H1 (cell line): ENCODE measurements at regions not wholly inside any gene's neighbourhood (a gene's known extent, or its start where the extent isn't known, plus 50 kb on each side); places are given as distances from the start of the nearest gene placed in this dataset.

ENCODE experiments used
- CTCF ChIA-PET: fragments of 300-600 bp; sonication (Branson Sonifier 250); formaldehyde crosslinking; loops from one replicate; lab custom pipeline; 2021; ENCODE audit not compliant: partially characterized antibody; lab: Charles Lee
- POLR2A ChIA-PET: fragments of 300-600 bp; sonication (Branson Sonifier 250); formaldehyde crosslinking; loops from one replicate; lab custom pipeline; 2021; ENCODE audit warnings: inconsistent platforms; ENCODE audit not compliant: partially characterized antibody; lab: Charles Lee
- DNase-seq, 2 experiments: peaks; one replicate each; pipeline versions ENCODE4 v3.0.0 to v3.0.0-alpha.2; 2010 to 2022; ENCODE audit warnings: low spot score in 2 of 2, low read depth in 1 of 2, mixed read lengths in 1 of 2
- FAIRE-seq: peaks from 2 replicates; lab custom pipeline; 2011; peaks lifted over from hg19 to GRCh38; lab: Jason Lieb, UNC
- H2AFZ ChIP-seq: 2 replicates; pipeline ENCODE4 v1.8.1; 2012; ENCODE audit warnings: low read length, inconsistent platforms
- H2AK5ac ChIP-seq: 2 replicates; pipeline ENCODE4 v1.6.1; 2013; ENCODE audit warnings: low read depth, low read length
- H2BK120ac ChIP-seq: replicated peaks from 2 replicates; pipeline ENCODE3; 2013; ENCODE audit warnings: low read depth, low read length, inconsistent platforms
- H2BK12ac ChIP-seq: 2 replicates; pipeline ENCODE4 v1.6.1; 2013; ENCODE audit warnings: low read depth, low read length
- H2BK15ac ChIP-seq: 2 replicates; pipeline ENCODE4 v1.6.1; 2013; ENCODE audit warnings: low read length
- H2BK20ac ChIP-seq: 2 replicates; pipeline ENCODE4 v1.6.1; 2013; ENCODE audit warnings: low read length
- H2BK5ac ChIP-seq: 2 replicates; pipeline ENCODE4 v1.6.1; 2013; ENCODE audit warnings: low read depth, low read length
- H3K14ac ChIP-seq: 2 replicates; pipeline ENCODE4 v1.6.1; 2013; ENCODE audit warnings: inconsistent platforms; ENCODE audit not compliant: insufficient read length
- H3K18ac ChIP-seq: 2 replicates; pipeline ENCODE4 v1.6.1; 2013; ENCODE audit warnings: low read length; ENCODE audit errors: extremely low read depth
- H3K23ac ChIP-seq: 2 replicates; pipeline ENCODE4 v1.6.1; 2013; ENCODE audit warnings: inconsistent platforms; ENCODE audit not compliant: insufficient read length
- H3K23me2 ChIP-seq: 2 replicates; pipeline ENCODE4 v1.6.1; 2013; ENCODE audit warnings: low read depth, low read length
- H3K27ac ChIP-seq: 2 replicates; pipeline ENCODE4 v1.6.1; 2011; ENCODE audit warnings: low read depth, low read length, inconsistent platforms
- H3K27me3 ChIP-seq, 4 experiments: replicated peaks in 1 of 4; 1 replicate in 1 of 4; 2 replicates in 3 of 4; pipeline versions ENCODE4 v1.6.1 to v1.8.1; 2011 to 2013; ENCODE audit warnings: low read length in 3 of 4, mild to moderate bottlenecking in 3 of 4, inconsistent platforms in 2 of 4, mixed read lengths in 2 of 4, moderate library complexity in 1 of 4; ENCODE audit not compliant: control insufficient read depth in 3 of 4, insufficient read depth in 3 of 4; ENCODE audit errors: extremely low read depth in 1 of 4
- H3K36me3 ChIP-seq, 4 experiments: 2 replicates each; pipeline versions ENCODE4 v1.6.1 to v1.8.1; 2011 to 2013; ENCODE audit warnings: mild to moderate bottlenecking in 4 of 4, low read length in 3 of 4, moderate library complexity in 2 of 4, control low read depth in 1 of 4, inconsistent platforms in 1 of 4; ENCODE audit not compliant: insufficient read depth in 4 of 4, control insufficient read depth in 2 of 4
- H3K4ac ChIP-seq: replicated peaks from 2 replicates; pipeline ENCODE3; 2013; ENCODE audit warnings: low read length, low read depth, mixed read lengths, inconsistent platforms; ENCODE audit not compliant: insufficient read length
- H3K4me1 ChIP-seq, 4 experiments: replicated peaks in 1 of 4; 1 replicate in 1 of 4; 2 replicates in 3 of 4; pipeline versions ENCODE4 v1.6.1 to v1.8.1; 2011 to 2013; ENCODE audit warnings: low read length in 3 of 4, inconsistent platforms in 2 of 4, mixed read lengths in 1 of 4; ENCODE audit not compliant: insufficient read depth in 4 of 4, control insufficient read depth in 3 of 4
- H3K4me2 ChIP-seq, 2 experiments: 2 replicates each; pipeline versions ENCODE4 v1.6.1 to v1.8.1; 2011 to 2013; ENCODE audit warnings: low read depth in 2 of 2, low read length in 2 of 2, control low read depth in 1 of 2, inconsistent platforms in 1 of 2, mild to moderate bottlenecking in 1 of 2; ENCODE audit not compliant: insufficient read depth in 1 of 2
- H3K4me3 ChIP-seq, 4 experiments: fragments of 200-600, 300-600 bp in 1 of 4; sonication (generic), shearing (Covaris generic), sonication (Bioruptor Twin) in 1 of 4; 2 replicates each; pipeline versions ENCODE4 v1.5.1 to v1.8.1; 2011 to 2016; ENCODE audit warnings: low read length in 4 of 4, low read depth in 3 of 4, control low read depth in 2 of 4, inconsistent platforms in 2 of 4, mild to moderate bottlenecking in 2 of 4, mixed read lengths in 1 of 4, moderate library complexity in 1 of 4; ENCODE audit not compliant: insufficient read depth in 2 of 4; ENCODE audit errors: extremely low read depth in 1 of 4
- H3K56ac ChIP-seq: replicated peaks from 2 replicates; pipeline ENCODE3; 2013; ENCODE audit warnings: low read depth, mild to moderate bottlenecking, mixed read lengths, low read length, inconsistent platforms; ENCODE audit not compliant: insufficient read length
- H3K79me1 ChIP-seq: 2 replicates; pipeline ENCODE4 v1.6.1; 2013; ENCODE audit warnings: low read depth, low read length, control low read depth
- H3K79me2 ChIP-seq, 2 experiments: 2 replicates each; pipeline versions ENCODE4 v1.6.1 to v1.8.1; 2012 to 2013; ENCODE audit warnings: low read length in 2 of 2, mild to moderate bottlenecking in 2 of 2, inconsistent platforms in 1 of 2; ENCODE audit not compliant: insufficient read depth in 2 of 2, control insufficient read depth in 1 of 2
- H3K9ac ChIP-seq, 4 experiments: replicated peaks in 1 of 4; 1 replicate in 1 of 4; 2 replicates in 3 of 4; pipeline versions ENCODE4 v1.6.1 to v1.8.1; 2011 to 2013; ENCODE audit warnings: low read depth in 3 of 4, low read length in 3 of 4, control low read depth in 2 of 4, mild to moderate bottlenecking in 2 of 4, moderate library complexity in 2 of 4, inconsistent platforms in 1 of 4; ENCODE audit errors: extremely low read depth in 1 of 4
- H3K9me3 ChIP-seq, 2 experiments: 2 replicates each; pipeline versions ENCODE4 v1.6.1 to v1.8.1; 2012 to 2013; ENCODE audit warnings: mild to moderate bottlenecking in 2 of 2, moderate library complexity in 2 of 2, control low read depth in 1 of 2, inconsistent platforms in 1 of 2, low read depth in 1 of 2, low read length in 1 of 2, mixed read lengths in 1 of 2; ENCODE audit not compliant: insufficient read depth in 2 of 2
- H4K20me1 ChIP-seq, 2 experiments: replicated peaks in 1 of 2; 2 replicates each; pipeline versions ENCODE3 to v1.8.1; 2011 to 2013; ENCODE audit warnings: inconsistent platforms in 2 of 2, low read length in 2 of 2, mild to moderate bottlenecking in 1 of 2; ENCODE audit not compliant: insufficient read depth in 2 of 2, control insufficient read depth in 1 of 2
- H4K5ac ChIP-seq: 2 replicates; pipeline ENCODE4 v1.6.1; 2013; ENCODE audit warnings: low read length, low read depth, mixed read lengths, inconsistent platforms; ENCODE audit not compliant: insufficient read length
- H4K8ac ChIP-seq: 2 replicates; pipeline ENCODE4 v1.8.0; 2013; ENCODE audit warnings: mild to moderate bottlenecking, moderate library complexity, low read length, inconsistent platforms; ENCODE audit not compliant: insufficient read depth; ENCODE audit errors: extremely low read depth
- H4K91ac ChIP-seq: replicated peaks from 2 replicates; pipeline ENCODE3; 2013; ENCODE audit warnings: low read length, mixed read lengths, inconsistent platforms; ENCODE audit not compliant: insufficient read length
- ATF2 ChIP-seq: IDR thresholded peaks from 2 replicates; pipeline ENCODE4 v1.6.1; 2012; ENCODE audit warnings: low read length, inconsistent platforms
- BACH1 ChIP-seq: IDR thresholded peaks from 2 replicates; pipeline ENCODE4 v1.6.1; 2012; ENCODE audit warnings: low read length, improper control_type of control experiment
- JUND ChIP-seq: IDR thresholded peaks from 2 replicates; pipeline ENCODE4 v1.6.1; 2011; ENCODE audit warnings: mild to moderate bottlenecking, improper control_type of control experiment, low read length
- KDM5A ChIP-seq: fragments of 200-600 bp; IDR thresholded peaks from 2 replicates; pipeline ENCODE4 v1.7.1; 2012; ENCODE audit warnings: mild to moderate bottlenecking, low read length, inconsistent platforms, mixed read lengths
- MAX ChIP-seq: IDR thresholded peaks from 2 replicates; pipeline ENCODE4 v1.6.1; 2012; ENCODE audit warnings: inconsistent platforms
- POLR2AphosphoS5 ChIP-seq: IDR thresholded peaks from 2 replicates; pipeline ENCODE4 v1.6.1; 2011; ENCODE audit warnings: low read depth, low read length
- TAF7 ChIP-seq: optimal IDR thresholded peaks from 2 replicates; pipeline ENCODE3; 2011; ENCODE audit warnings: low read depth, mild to moderate bottlenecking, inconsistent platforms, low read length, moderate library complexity, borderline replicate concordance
- USF2 ChIP-seq: IDR thresholded peaks from 2 replicates; pipeline ENCODE4 v1.6.1; 2011; ENCODE audit warnings: low read length, improper control_type of control experiment
- WGBS, 2 experiments: shearing (Covaris generic) in 1 of 2; methylation state at CpG; one replicate each; pipeline versions ENCODE4 v1.1.6 to v1.1.7; 2013 to 2015; ENCODE audit warnings: low lambda C conversion rate in 2 of 2, mixed read lengths in 2 of 2, inconsistent platforms in 1 of 2, low coverage in 1 of 2, missing lambda C conversion rate in 1 of 2; ENCODE audit not compliant: insufficient replicate concordance in 2 of 2, insufficient coverage in 1 of 2, insufficient read length in 1 of 2; ENCODE audit errors: extremely low coverage in 1 of 2, missing lambda C conversion rate in 1 of 2; 5-methylcytosine and 5-hydroxymethylcytosine counted together

DNA sequence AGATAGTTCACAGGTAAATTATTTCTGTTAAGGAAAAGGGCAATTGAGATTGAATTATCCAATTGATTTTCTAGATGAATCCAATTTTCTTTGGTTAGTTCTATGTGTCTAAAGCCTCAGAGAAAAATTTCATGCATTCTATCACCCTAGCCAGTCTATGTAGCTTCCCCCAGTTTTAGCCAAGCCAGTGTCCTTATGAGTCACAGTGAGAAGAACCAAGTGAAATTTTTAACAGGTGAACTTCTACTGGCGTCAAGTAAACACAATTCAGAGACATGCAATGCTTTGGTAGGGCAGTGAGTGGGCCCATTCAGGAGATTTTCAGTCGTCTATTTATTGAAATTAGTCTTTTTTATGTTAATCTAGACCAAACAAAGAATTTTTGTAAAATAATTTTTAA is 1077.4 kb upstream of the ARRDC3 start:
- H3K27me3 ChIP-seq: no peaks in the 10 kb centered on the region
- no peaks in the 10 kb centered on the region for H3K79me2 ChIP-seq
- CTCF ChIA-PET: interaction anchor here (0.7 kb wide), 1 partner anchor 809 kb away, joined by 4 read pairs; no protein-coding TSS in a partner anchor
- no peak overlapping the region for H2AFZ ChIP-seq
- 77% methylated on average over 2 of the region's 2 CpGs; no CpG with 5 or more reads in 1 of the 2 experiments for WGBS, 2 experiments
- H3K23me2 ChIP-seq: no peaks in the 10 kb centered on the region
- H3K4me1 ChIP-seq: no peaks in the 10 kb centered on the region
- H3K18ac ChIP-seq: no peak overlapping the region
- H2BK5ac ChIP-seq: no peak overlapping the region
- no peak overlapping the region for H4K8ac ChIP-seq
- H4K91ac ChIP-seq: no peak overlapping the region
- H3K14ac ChIP-seq: no peak overlapping the region
- H2BK12ac ChIP-seq: no peak overlapping the region
- no peaks in the 10 kb centered on the region for H3K79me1 ChIP-seq
- H3K9ac ChIP-seq: no peak overlapping the region
- POLR2A ChIA-PET: no interaction called here
- TF ChIP-seq BACH1: no peak
- TF ChIP-seq USF2: no peak
- no peak for TF ChIP-seq KDM5A
- no peak for TF ChIP-seq TAF7
- TF ChIP-seq POLR2AphosphoS5: no peak
- TF ChIP-seq ATF2: no peak
- TF ChIP-seq MAX: no peak
- no peak for TF ChIP-seq JUND
- no peak overlapping the region for H3K4me2 ChIP-seq
- peaks cover 3% of the 10 kb centered on the region in 2 experiments; a peak in 2 of 4 replicates for H3K9me3 ChIP-seq
- H4K20me1 ChIP-seq: no peaks in the 10 kb centered on the region
- no peak overlapping the region for H3K27ac ChIP-seq
- no peak for DNase-seq
- H3K23ac ChIP-seq: no peak overlapping the region
- H2BK120ac ChIP-seq: no peak overlapping the region
- H3K4ac ChIP-seq: no peak overlapping the region
- H3K4me3 ChIP-seq: no peak overlapping the region
- no peak overlapping the region for H4K5ac ChIP-seq
- H3K56ac ChIP-seq: no peak overlapping the region
- FAIRE-seq: no peak
- H2BK15ac ChIP-seq: no peak overlapping the region
- no peak overlapping the region for H2BK20ac ChIP-seq
- H3K36me3 ChIP-seq: no peaks in the 10 kb centered on the region
- H2AK5ac ChIP-seq: no peak overlapping the region
